GM12878 (cell line): ENCODE measurements at regions not wholly inside any gene's neighbourhood (a gene's known extent, or its start where the extent isn't known, plus 50 kb on each side); places are given as distances from the start of the nearest gene placed in this dataset.

ENCODE experiments used
- CBFB ChIP-seq: IDR thresholded peaks from 2 replicates; pipeline ENCODE4 v1.6.1; 2016; ENCODE audit warnings: antibody characterized with exemption, low read depth
- CUX1 ChIP-seq: IDR thresholded peaks from 2 replicates; pipeline ENCODE4 v1.6.1; 2012; ENCODE audit warnings: improper control_type of control experiment, low read depth, low read length; ENCODE audit not compliant: insufficient replicate concordance
- MXI1 ChIP-seq: fragments of 150-350 bp; IDR thresholded peaks from 2 replicates; pipeline ENCODE4 v1.6.1; 2011; ENCODE audit warnings: low read depth, mild to moderate bottlenecking, inconsistent platforms, low read length, improper control_type of control experiment
- RELB ChIP-seq: fragments of 450-650 bp; IDR thresholded peaks from 2 replicates; pipeline ENCODE4 v1.6.1; 2017; ENCODE audit warnings: low read depth, mild to moderate bottlenecking, moderate library complexity
- ZSCAN29 ChIP-seq: fragments of 450-650 bp; IDR thresholded peaks from 2 replicates; pipeline ENCODE4 v1.6.1; 2017; ENCODE audit warnings: mild to moderate bottlenecking, moderate library complexity

GRCh38 chr16:80006241-80007215 lies 406.0 kb upstream of the MAF start (continued):
- TF ChIP-seq CUX1 (no peak), RELB (no peak), ZSCAN29 (no peak), CBFB (no peak), MXI1 (no peak)
